H1 (cell line): ENCODE measurements at regions not wholly inside any gene's neighbourhood (a gene's known extent, or its start where the extent isn't known, plus 50 kb on each side); places are given as distances from the start of the nearest gene placed in this dataset.

ENCODE experiments used
- CTCF ChIP-seq, 3 experiments: IDR thresholded peaks; 1 replicate in 2 of 3; 2 replicates in 1 of 3; pipeline versions ENCODE4 v1.5.1 to v1.6.1; 2011; ENCODE audit warnings: low read length in 3 of 3, mild to moderate bottlenecking in 3 of 3, inconsistent platforms in 2 of 3, low read depth in 1 of 3, moderate library complexity in 1 of 3; ENCODE audit not compliant: insufficient read depth in 1 of 3; ENCODE audit errors: control extremely low read depth in 1 of 3
- EGR1 ChIP-seq: IDR thresholded peaks from 2 replicates; pipeline ENCODE4 v1.6.1; 2011; ENCODE audit warnings: low read depth, low read length, borderline replicate concordance
- GTF2F1 ChIP-seq: IDR thresholded peaks from 2 replicates; pipeline ENCODE4 v1.6.1; 2012; ENCODE audit warnings: low read depth, low read length, improper control_type of control experiment, borderline replicate concordance
- RFX5 ChIP-seq: IDR thresholded peaks from 2 replicates; pipeline ENCODE4 v1.6.1; 2011; ENCODE audit warnings: low read depth, low read length, improper control_type of control experiment, borderline replicate concordance
- TAF1 ChIP-seq: IDR thresholded peaks from 2 replicates; pipeline ENCODE4 v1.6.1; 2011; ENCODE audit warnings: mild to moderate bottlenecking, low read depth, low read length
- YY1 ChIP-seq: IDR thresholded peaks from 2 replicates; pipeline ENCODE4 v1.6.1; 2011; ENCODE audit warnings: low read depth, mild to moderate bottlenecking, low read length

GRCh38 chr3:36649125-36649524, 115.2 kb downstream of the DCLK3 start:
- TF ChIP-seq YY1 = no peak
- no peak for TF ChIP-seq TAF1
- TF ChIP-seq CTCF (IDR thresholded peaks at IDR 0.05; ENCODE audit: control extremely low read depth in 1 of 3, insufficient read depth in 1 of 3, low read depth in 1 of 3, low read length in 3 of 3) = no peak
- TF ChIP-seq RFX5 = no peak
- no peak for TF ChIP-seq EGR1
- no peak for TF ChIP-seq GTF2F1
